Gastrocnemius medialis (tissue), 4 donors: ENCODE measurements at regions not wholly inside any gene's neighbourhood (a gene's known extent, or its start where the extent isn't known, plus 50 kb on each side); places are given as distances from the start of the nearest gene placed in this dataset.

Experiments
- ATAC-seq, 2 donors: fragments of 150-250 bp; one replicate each; pipeline ENCODE4 v1.9.1; 2016
- DNase-seq, 2 donors: peaks; one replicate each; pipeline ENCODE4 v3.0.0-alpha.2; 2019
- H3K27ac ChIP-seq, 4 donors: fragments of 200-600 bp; sonication (generic); 1 replicate in 1 of 4; 2 replicates in 3 of 4; pipeline ENCODE4 v1.5.1; 2016 to 2018; ENCODE audit warnings: mild to moderate bottlenecking in 2 of 4, moderate library complexity in 1 of 4
- H3K27me3 ChIP-seq, 3 donors: fragments of 200-600 bp; sonication (generic) in 2 of 3; 1 replicate in 1 of 3; 2 replicates in 2 of 3; pipeline versions ENCODE4 v1.5.1 to v1.6.0; 2016 to 2019; ENCODE audit warnings: mild to moderate bottlenecking in 1 of 3, moderate library complexity in 1 of 3
- H3K36me3 ChIP-seq, 2 donors: fragments of 200-600 bp; sonication (generic) in 1 of 2; one replicate each; pipeline ENCODE4 v1.5.1; 2017 to 2018
- H3K4me1 ChIP-seq, 2 donors: fragments of 200-600 bp; sonication (generic) in 1 of 2; one replicate each; pipeline ENCODE4 v1.5.1; 2016 to 2017; ENCODE audit warnings: mild to moderate bottlenecking in 2 of 2
- H3K4me3 ChIP-seq, 4 donors: fragments of 200-600 bp; sonication (generic) in 3 of 4; 1 replicate in 1 of 4; 2 replicates in 3 of 4; pipeline ENCODE4 v1.5.1; 2016 to 2019; ENCODE audit warnings: mild to moderate bottlenecking in 2 of 4
- H3K9me3 ChIP-seq, 3 donors: fragments of 200-600 bp; sonication (generic) in 2 of 3; 1 replicate in 1 of 3; 2 replicates in 2 of 3; pipeline ENCODE4 v1.5.1; 2016 to 2019
- POLR2A ChIP-seq, 2 donors: fragments of 450-650 bp; IDR thresholded peaks; one replicate each; pipeline ENCODE4 v1.6.1; 2017; ENCODE audit warnings: antibody characterized with exemption in 2 of 2, mild to moderate bottlenecking in 2 of 2, moderate library complexity in 2 of 2
- in situ Hi-C, 4 donors: fragments of 200-750 bp; cut with MboI; loops; one replicate each; pipeline versions ENCODE4 v1.15.0 to v1.8.0; 2017; ENCODE audit warnings: low sequenced_read_pairs in 4 of 4
- intact Hi-C: fragments of 100-400 bp; cut with DNase I; formaldehyde crosslinking; loops from one replicate; pipeline ENCODE4 v1.15.1; 2023; ENCODE audit warnings: low total_unique reads
- TF ChIP-seq, protein P1 (sequence below), 5 experiments: fragments of 450-650 bp in 3 of 5; fragments of 200-600 bp in 2 of 5; sonication (generic) in 2 of 5; IDR thresholded peaks in 4 of 5; conservative IDR thresholded peaks in 1 of 5; 1 replicate in 4 of 5; 2 replicates in 1 of 5; pipeline ENCODE4 v1.5.1; 2016 to 2019; ENCODE audit warnings: antibody characterized with exemption in 5 of 5, mild to moderate bottlenecking in 3 of 5, moderate library complexity in 3 of 5

DNA sequence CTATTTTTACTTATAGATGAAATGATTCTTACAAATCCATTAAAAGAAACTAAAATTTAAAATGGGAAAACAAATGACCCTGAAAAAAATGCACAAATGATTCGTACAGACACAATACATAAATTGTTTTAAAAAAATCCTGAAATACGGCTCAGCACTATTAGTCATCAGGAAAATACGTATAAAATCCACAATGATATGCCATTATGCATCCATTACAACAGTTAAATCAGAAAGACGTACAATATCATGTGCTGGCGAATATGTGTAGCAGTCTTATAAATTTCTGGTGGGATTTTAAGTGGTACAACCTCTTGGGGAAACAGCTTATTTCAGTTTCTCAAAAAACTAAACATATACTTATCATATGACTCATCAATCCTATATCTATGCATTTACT is 600.1 kb upstream of the STEAP1 start:
- no peak overlapping the region for H3K4me3 ChIP-seq
- TF ChIP-seq, protein P1, sequence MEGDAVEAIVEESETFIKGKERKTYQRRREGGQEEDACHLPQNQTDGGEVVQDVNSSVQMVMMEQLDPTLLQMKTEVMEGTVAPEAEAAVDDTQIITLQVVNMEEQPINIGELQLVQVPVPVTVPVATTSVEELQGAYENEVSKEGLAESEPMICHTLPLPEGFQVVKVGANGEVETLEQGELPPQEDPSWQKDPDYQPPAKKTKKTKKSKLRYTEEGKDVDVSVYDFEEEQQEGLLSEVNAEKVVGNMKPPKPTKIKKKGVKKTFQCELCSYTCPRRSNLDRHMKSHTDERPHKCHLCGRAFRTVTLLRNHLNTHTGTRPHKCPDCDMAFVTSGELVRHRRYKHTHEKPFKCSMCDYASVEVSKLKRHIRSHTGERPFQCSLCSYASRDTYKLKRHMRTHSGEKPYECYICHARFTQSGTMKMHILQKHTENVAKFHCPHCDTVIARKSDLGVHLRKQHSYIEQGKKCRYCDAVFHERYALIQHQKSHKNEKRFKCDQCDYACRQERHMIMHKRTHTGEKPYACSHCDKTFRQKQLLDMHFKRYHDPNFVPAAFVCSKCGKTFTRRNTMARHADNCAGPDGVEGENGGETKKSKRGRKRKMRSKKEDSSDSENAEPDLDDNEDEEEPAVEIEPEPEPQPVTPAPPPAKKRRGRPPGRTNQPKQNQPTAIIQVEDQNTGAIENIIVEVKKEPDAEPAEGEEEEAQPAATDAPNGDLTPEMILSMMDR (IDR thresholded peaks at IDR 0.05 in 4 of 5, conservative IDR thresholded peaks at IDR 0.05 in 1 of 5): no peak
- no peak for TF ChIP-seq POLR2A (IDR thresholded peaks at IDR 0.05)
- H3K4me1 ChIP-seq: no peaks in the 10 kb centered on the region
- no peaks in the 10 kb centered on the region for H3K36me3 ChIP-seq
- ATAC-seq (no peak), DNase-seq (no peak)
- H3K27ac ChIP-seq: no peak overlapping the region
- in situ Hi-C loops (no loop called here), intact Hi-C loops (no loop called here)
- no peaks in the 10 kb centered on the region for H3K27me3 ChIP-seq
- no peaks in the 10 kb centered on the region for H3K9me3 ChIP-seq

DNA sequence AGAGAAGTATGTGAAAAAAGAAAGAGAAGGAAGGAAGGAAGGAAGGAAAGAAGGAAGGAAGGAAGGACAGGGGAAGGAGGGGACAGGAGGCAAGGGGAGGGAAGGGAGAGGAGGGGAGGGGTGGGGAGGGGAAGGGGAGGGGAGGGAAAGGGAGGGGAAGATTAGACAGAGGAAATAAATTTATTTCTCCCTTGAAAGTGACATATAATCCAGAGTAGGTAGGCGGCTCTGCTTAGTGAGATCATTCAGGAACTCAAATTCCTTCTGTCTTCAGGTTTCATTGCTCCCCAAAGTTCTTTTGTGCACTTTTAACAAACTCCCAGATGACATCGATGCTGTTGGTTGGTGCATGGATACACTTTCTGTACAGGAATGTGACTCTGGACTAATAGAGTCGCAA is 594.7 kb upstream of the STEAP1 start:
- ATAC-seq (no peak), DNase-seq (no peak)
- Histone ChIP-seq H3K27me3 (no peaks in the 10 kb centered on the region), H3K4me1 (no peaks in the 10 kb centered on the region), H3K27ac (no peak overlapping the region), H3K36me3 (no peaks in the 10 kb centered on the region), H3K9me3 (no peaks in the 10 kb centered on the region), H3K4me3 (no peak overlapping the region)
- in situ Hi-C loops: no loop called here
- intact Hi-C loops: no loop called here
- TF ChIP-seq, protein P1 (IDR thresholded peaks at IDR 0.05 in 4 of 5, conservative IDR thresholded peaks at IDR 0.05 in 1 of 5): no peak
- TF ChIP-seq POLR2A (IDR thresholded peaks at IDR 0.05): no peak

DNA sequence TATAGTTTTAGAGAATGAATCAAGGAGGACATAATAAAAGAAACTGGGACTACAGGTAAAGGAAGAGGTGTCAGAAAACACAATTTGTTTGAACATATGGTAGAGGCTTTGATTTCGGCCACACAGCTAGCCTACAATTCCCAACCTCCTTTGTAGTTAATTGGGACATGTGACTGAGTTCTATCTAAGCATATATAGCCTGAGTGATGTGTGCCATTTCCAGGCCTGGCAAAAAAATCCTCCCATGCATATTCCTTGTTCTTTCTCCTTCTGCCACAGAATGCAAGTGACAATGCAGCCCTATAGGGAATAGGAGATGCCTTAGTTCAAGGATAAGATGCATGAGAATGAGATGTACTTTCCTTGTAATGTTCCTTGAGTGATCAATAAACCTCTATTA is 590.7 kb upstream of the STEAP1 start:
- Histone ChIP-seq H3K4me1 (no peaks in the 10 kb centered on the region), H3K4me3 (no peak overlapping the region), H3K36me3 (no peaks in the 10 kb centered on the region), H3K27ac (no peak overlapping the region), H3K9me3 (no peaks in the 10 kb centered on the region), H3K27me3 (no peaks in the 10 kb centered on the region)
- ATAC-seq: no peak
- TF ChIP-seq, protein P1 (IDR thresholded peaks at IDR 0.05 in 4 of 5, conservative IDR thresholded peaks at IDR 0.05 in 1 of 5): no peak
- no peak for TF ChIP-seq POLR2A (IDR thresholded peaks at IDR 0.05)
- no peak for DNase-seq
- in situ Hi-C loops (no loop called here), intact Hi-C loops (no loop called here)

DNA sequence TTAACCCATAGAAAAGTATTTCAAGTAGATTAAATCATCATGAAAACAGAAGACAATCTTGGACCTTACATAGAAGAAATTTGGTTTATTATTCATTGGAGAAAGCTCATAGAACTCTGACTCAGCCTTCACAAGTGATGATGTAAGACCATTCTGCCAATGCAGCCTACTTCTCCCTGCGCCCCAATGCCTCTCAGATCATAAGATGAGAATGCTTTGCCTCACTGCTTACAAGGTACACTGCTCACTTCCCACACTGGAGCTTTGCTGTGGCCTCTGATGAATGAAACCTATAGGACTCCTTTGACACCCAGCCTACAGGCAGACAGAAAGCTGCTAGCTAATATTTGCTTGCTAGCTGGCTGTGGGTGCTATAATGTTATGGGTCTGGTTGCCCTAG is 569.4 kb upstream of the STEAP1 start:
- TF ChIP-seq POLR2A (IDR thresholded peaks at IDR 0.05): no peak
- TF ChIP-seq, protein P1 (IDR thresholded peaks at IDR 0.05 in 4 of 5, conservative IDR thresholded peaks at IDR 0.05 in 1 of 5): no peak
- H3K4me3 ChIP-seq: no peak overlapping the region
- intact Hi-C loops (no loop called here), in situ Hi-C loops (no loop called here)
- ATAC-seq (no peak), DNase-seq (no peak)
- H3K27ac ChIP-seq: no peak overlapping the region
- H3K36me3 ChIP-seq: no peaks in the 10 kb centered on the region
- no peaks in the 10 kb centered on the region for H3K27me3 ChIP-seq
- H3K4me1 ChIP-seq: no peaks in the 10 kb centered on the region
- H3K9me3 ChIP-seq: no peaks in the 10 kb centered on the region

DNA sequence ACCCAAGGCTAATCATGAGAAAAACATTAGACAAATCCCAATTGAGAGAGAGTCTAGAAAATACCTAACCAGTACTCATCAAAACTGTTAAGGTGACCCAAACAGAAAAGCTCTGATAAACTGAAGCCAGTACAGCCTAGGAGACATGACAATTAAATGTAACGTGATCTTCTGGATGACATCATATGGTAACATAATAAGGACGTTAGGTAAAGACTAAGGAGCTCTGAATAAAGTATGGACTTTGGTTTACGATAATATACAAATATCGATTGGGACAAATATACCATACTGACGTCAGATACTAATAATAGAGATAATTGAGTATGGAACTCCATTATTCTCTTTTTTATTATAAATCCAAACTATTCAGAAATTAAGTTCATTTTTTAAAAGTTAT is 561.1 kb upstream of the STEAP1 start:
- H3K9me3 ChIP-seq: no peaks in the 10 kb centered on the region
- H3K4me3 ChIP-seq: no peak overlapping the region
- no peaks in the 10 kb centered on the region for H3K27me3 ChIP-seq
- in situ Hi-C loops (no loop called here), intact Hi-C loops (no loop called here)
- H3K4me1 ChIP-seq: no peaks in the 10 kb centered on the region
- no peak for ATAC-seq
- DNase-seq: no peak
- TF ChIP-seq, protein P1 (IDR thresholded peaks at IDR 0.05 in 4 of 5, conservative IDR thresholded peaks at IDR 0.05 in 1 of 5): no peak
- no peak for TF ChIP-seq POLR2A (IDR thresholded peaks at IDR 0.05)
- no peaks in the 10 kb centered on the region for H3K36me3 ChIP-seq
- H3K27ac ChIP-seq: no peak overlapping the region
